Fibroblast of lung (primary cell): ENCODE measurements at regions not wholly inside any gene's neighbourhood (a gene's known extent, or its start where the extent isn't known, plus 50 kb on each side); places are given as distances from the start of the nearest gene placed in this dataset.

Source experiments
- DNase-seq, 2 donors: peaks; one replicate each; pipeline versions ENCODE4 v3.0.0 to v3.0.0-alpha.2; 2010; ENCODE audit warnings: low read depth in 2 of 2
- H2AFZ ChIP-seq: 2 replicates; pipeline ENCODE4 v1.5.1; 2012; ENCODE audit warnings: low read length, control low read depth, inconsistent platforms
- H3K27ac ChIP-seq: 2 replicates; pipeline ENCODE4 v1.5.1; 2011; ENCODE audit warnings: low read length, control low read depth; ENCODE audit not compliant: insufficient read depth
- H3K27me3 ChIP-seq: 2 replicates; pipeline ENCODE4 v1.5.1; 2011; ENCODE audit warnings: mild to moderate bottlenecking, low read length; ENCODE audit not compliant: control insufficient read depth, insufficient read depth
- H3K36me3 ChIP-seq: 2 replicates; pipeline ENCODE4 v1.5.1; 2011; ENCODE audit warnings: low read length; ENCODE audit not compliant: control insufficient read depth, insufficient read depth
- H3K4me1 ChIP-seq: 2 replicates; pipeline ENCODE4 v1.5.1; 2011; ENCODE audit warnings: low read length; ENCODE audit not compliant: control insufficient read depth, insufficient read depth; ENCODE audit errors: extremely low read depth
- H3K4me2 ChIP-seq: 2 replicates; pipeline ENCODE4 v1.5.1; 2011; ENCODE audit warnings: low read length, control low read depth; ENCODE audit not compliant: insufficient read depth; ENCODE audit errors: extremely low read depth
- H3K4me3 ChIP-seq, 4 experiments: fragments of 200-600 bp in 1 of 4; sonication (generic) in 1 of 4; replicated peaks in 1 of 4; 2 replicates each; pipeline ENCODE4 v1.5.1; 2011 to 2016; ENCODE audit warnings: low read length in 4 of 4, low read depth in 3 of 4, mild to moderate bottlenecking in 3 of 4, control low read depth in 2 of 4, inconsistent platforms in 1 of 4, mixed read lengths in 1 of 4; ENCODE audit not compliant: insufficient read depth in 1 of 4; ENCODE audit errors: control extremely low read depth in 1 of 4
- H3K79me2 ChIP-seq: 2 replicates; pipeline ENCODE4 v1.5.1; 2012; ENCODE audit warnings: mild to moderate bottlenecking, low read length, inconsistent platforms; ENCODE audit not compliant: control insufficient read depth, insufficient read depth
- H3K9ac ChIP-seq: 2 replicates; pipeline ENCODE4 v1.5.1; 2011; ENCODE audit warnings: mild to moderate bottlenecking, low read length, control low read depth; ENCODE audit not compliant: insufficient read depth
- H3K9me3 ChIP-seq: 2 replicates; pipeline ENCODE4 v1.5.1; 2012; ENCODE audit warnings: low read depth, low read length; ENCODE audit not compliant: control insufficient read depth, insufficient read depth
- H4K20me1 ChIP-seq: 2 replicates; pipeline ENCODE4 v1.5.1; 2011; ENCODE audit warnings: low read length; ENCODE audit not compliant: control insufficient read depth, insufficient read depth; ENCODE audit errors: extremely low read depth
- CTCF ChIP-seq, 2 donors: IDR thresholded peaks in 1 of 2; conservative IDR thresholded peaks in 1 of 2; 1 replicate in 1 of 2; 2 replicates in 1 of 2; pipeline ENCODE4 v1.5.1; 2011 to 2012; ENCODE audit warnings: low read length in 2 of 2, control low read depth in 1 of 2, inconsistent platforms in 1 of 2, low read depth in 1 of 2, mild to moderate bottlenecking in 1 of 2
- EZH2 ChIP-seq: IDR thresholded peaks from 2 replicates; pipeline ENCODE4 v1.5.1; 2012; ENCODE audit warnings: low read length, control low read depth, mild to moderate bottlenecking; ENCODE audit errors: missing control alignments

- H4K20me1 ChIP-seq, result no peaks in the 10 kb centered on the region
- no peaks in the 10 kb centered on the region for H3K79me2 ChIP-seq
- H3K4me2 ChIP-seq, result no peak overlapping the region
- no peak for DNase-seq
- no peaks in the 10 kb centered on the region for H3K9me3 ChIP-seq
- H3K36me3 ChIP-seq, result no peaks in the 10 kb centered on the region
- H3K4me1 ChIP-seq, result no peaks in the 10 kb centered on the region
- TF ChIP-seq EZH2, result no peak
- TF ChIP-seq CTCF (conservative IDR thresholded peaks at IDR 0.05 in 1 of 2, IDR thresholded peaks at IDR 0.05 in 1 of 2; ENCODE audit: low read depth in 1 of 2, low read length in 2 of 2), result no peak
- no peak overlapping the region for H3K4me3 ChIP-seq
- H2AFZ ChIP-seq, result no peak overlapping the region
- H3K27ac ChIP-seq, result no peak overlapping the region
- no peak overlapping the region for H3K9ac ChIP-seq
- H3K27me3 ChIP-seq, result no peaks in the 10 kb centered on the region
Measured at GRCh38 chr4:149952716-149953115, 125.5 kb upstream of the DCLK2 start.

GRCh38 chr4:149955780-149956390 lies 122.4 kb upstream of the DCLK2 start:
- Histone ChIP-seq H3K36me3 (no peaks in the 10 kb centered on the region), H3K79me2 (no peaks in the 10 kb centered on the region), H3K27me3 (no peaks in the 10 kb centered on the region), H4K20me1 (no peaks in the 10 kb centered on the region), H3K4me2 (no peak overlapping the region), H3K9ac (no peak overlapping the region), H3K9me3 (no peaks in the 10 kb centered on the region), H3K4me3 (no peak overlapping the region), H3K4me1 (no peaks in the 10 kb centered on the region), H2AFZ (no peak overlapping the region), H3K27ac (no peak overlapping the region)
- no peak for DNase-seq
- no peak for TF ChIP-seq EZH2
- TF ChIP-seq CTCF (conservative IDR thresholded peaks at IDR 0.05 in 1 of 2, IDR thresholded peaks at IDR 0.05 in 1 of 2; ENCODE audit: low read depth in 1 of 2, low read length in 2 of 2), result no peak

- no peak overlapping the region for H2AFZ ChIP-seq
- no peaks in the 10 kb centered on the region for H4K20me1 ChIP-seq
- H3K36me3 ChIP-seq, result no peaks in the 10 kb centered on the region
- TF ChIP-seq EZH2, result no peak
- no peak for TF ChIP-seq CTCF (conservative IDR thresholded peaks at IDR 0.05 in 1 of 2, IDR thresholded peaks at IDR 0.05 in 1 of 2; ENCODE audit: low read depth in 1 of 2, low read length in 2 of 2)
- DNase-seq, result no peak
- H3K27me3 ChIP-seq, result no peaks in the 10 kb centered on the region
- H3K79me2 ChIP-seq, result no peaks in the 10 kb centered on the region
- no peak overlapping the region for H3K27ac ChIP-seq
- no peaks in the 10 kb centered on the region for H3K9me3 ChIP-seq
- no peak overlapping the region for H3K4me3 ChIP-seq
- no peaks in the 10 kb centered on the region for H3K4me1 ChIP-seq
- H3K9ac ChIP-seq, result no peak overlapping the region
- H3K4me2 ChIP-seq, result no peak overlapping the region
Measured at GRCh38 chr4:149956678-149957077, 121.6 kb upstream of the DCLK2 start.
